Gastroesophageal sphincter (tissue), 3 donors: ENCODE measurements at regions not wholly inside any gene's neighbourhood (a gene's known extent, or its start where the extent isn't known, plus 50 kb on each side); places are given as distances from the start of the nearest gene placed in this dataset.

ENCODE experiments used
- EP300 ChIP-seq: sonication (generic); formaldehyde crosslinking; IDR thresholded peaks from one replicate; pipeline ENCODE4 v1.6.1; 2017; ENCODE audit warnings: antibody characterized with exemption, mild to moderate bottlenecking
- TF ChIP-seq, protein P1 (sequence below), 4 experiments: fragments of 200-600 bp in 2 of 4; fragments of 450-650 bp in 2 of 4; sonication (generic) in 1 of 4; IDR thresholded peaks; one replicate each; pipeline ENCODE4 v1.5.1; 2017 to 2019; ENCODE audit warnings: antibody characterized with exemption in 4 of 4, mild to moderate bottlenecking in 2 of 4, moderate library complexity in 2 of 4

- TF ChIP-seq, protein P1, sequence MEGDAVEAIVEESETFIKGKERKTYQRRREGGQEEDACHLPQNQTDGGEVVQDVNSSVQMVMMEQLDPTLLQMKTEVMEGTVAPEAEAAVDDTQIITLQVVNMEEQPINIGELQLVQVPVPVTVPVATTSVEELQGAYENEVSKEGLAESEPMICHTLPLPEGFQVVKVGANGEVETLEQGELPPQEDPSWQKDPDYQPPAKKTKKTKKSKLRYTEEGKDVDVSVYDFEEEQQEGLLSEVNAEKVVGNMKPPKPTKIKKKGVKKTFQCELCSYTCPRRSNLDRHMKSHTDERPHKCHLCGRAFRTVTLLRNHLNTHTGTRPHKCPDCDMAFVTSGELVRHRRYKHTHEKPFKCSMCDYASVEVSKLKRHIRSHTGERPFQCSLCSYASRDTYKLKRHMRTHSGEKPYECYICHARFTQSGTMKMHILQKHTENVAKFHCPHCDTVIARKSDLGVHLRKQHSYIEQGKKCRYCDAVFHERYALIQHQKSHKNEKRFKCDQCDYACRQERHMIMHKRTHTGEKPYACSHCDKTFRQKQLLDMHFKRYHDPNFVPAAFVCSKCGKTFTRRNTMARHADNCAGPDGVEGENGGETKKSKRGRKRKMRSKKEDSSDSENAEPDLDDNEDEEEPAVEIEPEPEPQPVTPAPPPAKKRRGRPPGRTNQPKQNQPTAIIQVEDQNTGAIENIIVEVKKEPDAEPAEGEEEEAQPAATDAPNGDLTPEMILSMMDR (IDR thresholded peaks at IDR 0.05): no peak
- no peak for TF ChIP-seq EP300
These were observed 245.0 kb upstream of the FN1 start for GRCh38 chr2:215680605-215681598.
